Esophagus muscularis mucosa (tissue), 4 donors: ENCODE measurements at regions not wholly inside any gene's neighbourhood (a gene's known extent, or its start where the extent isn't known, plus 50 kb on each side); places are given as distances from the start of the nearest gene placed in this dataset.

Experiments used
- DNase-seq: peaks from one replicate; pipeline ENCODE4 v3.0.0-alpha.2; 2017; ENCODE audit errors: extremely low spot score
- H3K27ac ChIP-seq, 4 donors: fragments of 200-600 bp; sonication (generic); replicated peaks in 1 of 4; 1 replicate in 3 of 4; 2 replicates in 1 of 4; pipeline ENCODE4 v1.5.1; 2016 to 2019; ENCODE audit warnings: mild to moderate bottlenecking in 1 of 4
- H3K27me3 ChIP-seq, 4 donors: fragments of 200-600 bp; sonication (generic); one replicate each; pipeline versions ENCODE4 v1.5.1 to v1.6.0; 2016 to 2019
- H3K36me3 ChIP-seq, 4 donors: fragments of 200-600 bp; sonication (generic); one replicate each; pipeline ENCODE4 v1.5.1; 2016 to 2019
- H3K4me1 ChIP-seq, 4 donors: fragments of 200-600 bp; sonication (generic); one replicate each; pipeline ENCODE4 v1.5.1; 2016 to 2019
- H3K4me3 ChIP-seq, 4 donors: fragments of 200-600 bp; sonication (generic); 1 replicate in 2 of 4; 2 replicates in 2 of 4; pipeline ENCODE4 v1.5.1; 2016 to 2019; ENCODE audit warnings: mild to moderate bottlenecking in 4 of 4, moderate library complexity in 1 of 4
- H3K9me3 ChIP-seq, 4 donors: fragments of 200-600 bp; sonication (generic); 1 replicate in 3 of 4; 2 replicates in 1 of 4; pipeline ENCODE4 v1.5.1; 2016 to 2019
- CTCF ChIP-seq, 3 experiments: fragments of 200-600 bp in 2 of 3; fragments of 450-650 bp in 1 of 3; sonication (generic) in 2 of 3; IDR thresholded peaks; one replicate each; pipeline ENCODE4 v1.5.1; 2017 to 2019; ENCODE audit warnings: antibody characterized with exemption in 3 of 3, mild to moderate bottlenecking in 2 of 3, moderate library complexity in 1 of 3
- EP300 ChIP-seq: sonication (generic); formaldehyde crosslinking; IDR thresholded peaks from one replicate; pipeline ENCODE4 v1.6.1; 2017; ENCODE audit warnings: antibody characterized with exemption
- POLR2A ChIP-seq: fragments of 450-650 bp; IDR thresholded peaks from one replicate; pipeline ENCODE4 v1.6.1; 2017; ENCODE audit warnings: antibody characterized with exemption, moderate library complexity, mild to moderate bottlenecking, low read depth
- POLR2AphosphoS5 ChIP-seq, 2 donors: sonication (generic); formaldehyde crosslinking; IDR thresholded peaks; one replicate each; pipeline ENCODE4 v1.6.1; 2017; ENCODE audit warnings: antibody characterized with exemption in 2 of 2
- WGBS: methylation state at CpG from one replicate; pipeline ENCODE4 v1.1.5; 2018; 5-methylcytosine and 5-hydroxymethylcytosine counted together
- intact Hi-C: fragments of 100-400 bp; cut with DNase I; formaldehyde crosslinking; loops from one replicate; pipeline ENCODE4 v1.15.1; 2023

GRCh38 chr3:18585004-18585968 lies 160.1 kb upstream of the SATB1 start:
- H3K36me3 ChIP-seq = no peaks in the 10 kb centered on the region
- H3K9me3 ChIP-seq = no peaks in the 10 kb centered on the region
- intact Hi-C loops = no loop called here
- H3K4me1 ChIP-seq = no peaks in the 10 kb centered on the region
- no peaks in the 10 kb centered on the region for H3K27me3 ChIP-seq
- DNase-seq = no peak
- 92% methylated on average over 1 of the region's 1 CpG for WGBS
- no peak overlapping the region for H3K4me3 ChIP-seq
- H3K27ac ChIP-seq = no peak overlapping the region
- TF ChIP-seq CTCF (IDR thresholded peaks at IDR 0.05) (no peak), EP300 (no peak), POLR2A (no peak), POLR2AphosphoS5 (IDR thresholded peaks at IDR 0.05) (no peak)

GRCh38 chr3:18580268-18580667 lies 155.1 kb upstream of the SATB1 start:
- intact Hi-C loops = no loop called here
- no peaks in the 10 kb centered on the region for H3K9me3 ChIP-seq
- WGBS = 58% methylated on average over 2 of the region's 2 CpGs
- H3K4me1 ChIP-seq = no peaks in the 10 kb centered on the region
- no peak overlapping the region for H3K27ac ChIP-seq
- no peak overlapping the region for H3K4me3 ChIP-seq
- no peak for DNase-seq
- H3K36me3 ChIP-seq = no peaks in the 10 kb centered on the region
- no peaks in the 10 kb centered on the region for H3K27me3 ChIP-seq
- TF ChIP-seq EP300 = no peak
- no peak for TF ChIP-seq POLR2AphosphoS5 (IDR thresholded peaks at IDR 0.05)
- no peak for TF ChIP-seq CTCF (IDR thresholded peaks at IDR 0.05)
- TF ChIP-seq POLR2A = no peak

- 74% methylated on average over 3 of the region's 3 CpGs for WGBS
- no peak for DNase-seq
- no peak for TF ChIP-seq CTCF (IDR thresholded peaks at IDR 0.05)
- TF ChIP-seq POLR2A = no peak
- TF ChIP-seq POLR2AphosphoS5 (IDR thresholded peaks at IDR 0.05) = no peak
- Histone ChIP-seq H3K27me3 (no peaks in the 10 kb centered on the region), H3K4me1 (no peaks in the 10 kb centered on the region), H3K9me3 (no peaks in the 10 kb centered on the region), H3K4me3 (no peak overlapping the region), H3K27ac (no peak overlapping the region), H3K36me3 (no peaks in the 10 kb centered on the region)
- intact Hi-C loops = no loop called here
Observed at GRCh38 chr3:18579661-18580060, 154.5 kb upstream of the SATB1 start.

GRCh38 chr3:18575573-18575972 lies 150.4 kb upstream of the SATB1 start:
- no peak overlapping the region for H3K27ac ChIP-seq
- WGBS = 83% methylated on average over 8 of the region's 8 CpGs
- H3K27me3 ChIP-seq = no peaks in the 10 kb centered on the region

More at GRCh38 chr3:18575573-18575972, 150.4 kb upstream of the SATB1 start:
- H3K4me1 ChIP-seq = no peaks in the 10 kb centered on the region
- no peak overlapping the region for H3K4me3 ChIP-seq
- no peaks in the 10 kb centered on the region for H3K36me3 ChIP-seq
- TF ChIP-seq POLR2A (no peak), EP300 (no peak), POLR2AphosphoS5 (IDR thresholded peaks at IDR 0.05) (no peak), CTCF (IDR thresholded peaks at IDR 0.05) (no peak)
- no peaks in the 10 kb centered on the region for H3K9me3 ChIP-seq
- intact Hi-C loops = no loop called here
- DNase-seq = no peak
